MV-4-11 (cell line): ENCODE measurements at regions not wholly inside any gene's neighbourhood (a gene's known extent, or its start where the extent isn't known, plus 50 kb on each side); places are given as distances from the start of the nearest gene placed in this dataset.
"Not testable (repeated sequence)": the region's sequence is repeated elsewhere in the genome, so short reads cannot be mapped to it uniquely, and the experiment has no call there.

Experiments used
- DNase-seq: peaks from one replicate; lab custom pipeline; 2025; lab: John Stamatoyannopoulos, UW

DNA sequence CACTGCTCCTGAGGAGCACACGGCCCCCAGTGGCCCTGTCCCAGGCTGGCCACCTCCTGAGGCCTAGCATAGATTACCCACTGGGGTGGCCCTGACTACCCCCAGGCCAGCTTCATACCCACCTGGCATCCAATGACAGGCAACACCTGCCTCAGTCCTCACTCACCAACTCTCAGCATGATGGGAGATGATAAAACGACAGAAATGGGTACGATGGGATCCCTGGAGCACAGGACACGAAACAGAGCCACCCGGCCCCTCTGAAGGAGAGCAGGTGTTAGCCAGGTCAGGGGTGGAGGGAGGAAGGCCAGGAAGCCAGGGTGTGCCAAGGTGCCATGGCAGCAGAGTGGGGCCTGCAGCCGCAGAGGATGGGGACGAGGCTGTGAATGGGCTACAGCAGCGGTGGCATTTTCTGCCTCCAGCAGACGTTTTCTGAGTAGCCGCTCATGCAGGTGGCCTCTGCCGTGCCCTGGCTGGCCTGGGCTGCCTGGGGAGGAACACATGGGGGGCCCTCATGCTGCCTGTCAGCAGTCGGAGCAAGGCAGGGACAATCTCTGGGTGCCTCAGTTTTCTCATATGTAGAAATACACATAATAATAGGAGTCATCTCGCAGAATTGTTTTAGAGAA, 50.2 kb upstream of the FGF3 start:
- no peak for DNase-seq

DNA sequence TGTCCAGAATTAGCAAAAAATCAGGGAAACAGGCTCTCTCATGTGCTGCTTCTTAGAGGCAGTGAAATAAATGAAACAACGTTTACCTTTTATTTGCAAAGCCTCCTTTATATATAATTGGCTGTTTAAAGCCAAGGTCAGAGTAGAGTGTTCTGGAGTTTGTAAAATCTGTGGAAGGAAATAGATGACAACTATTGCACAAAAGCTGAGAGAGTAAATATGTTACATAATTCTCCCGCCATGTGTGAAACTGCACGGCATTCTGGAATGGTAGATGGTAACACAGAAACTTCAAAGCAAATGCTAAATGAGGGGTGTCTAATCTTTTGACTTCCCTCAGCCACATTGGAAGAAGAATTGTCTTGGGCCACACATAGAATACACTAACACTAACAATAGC, 51.5 kb upstream of the FGF3 start:
- DNase-seq = peak; percentile 30

DNA sequence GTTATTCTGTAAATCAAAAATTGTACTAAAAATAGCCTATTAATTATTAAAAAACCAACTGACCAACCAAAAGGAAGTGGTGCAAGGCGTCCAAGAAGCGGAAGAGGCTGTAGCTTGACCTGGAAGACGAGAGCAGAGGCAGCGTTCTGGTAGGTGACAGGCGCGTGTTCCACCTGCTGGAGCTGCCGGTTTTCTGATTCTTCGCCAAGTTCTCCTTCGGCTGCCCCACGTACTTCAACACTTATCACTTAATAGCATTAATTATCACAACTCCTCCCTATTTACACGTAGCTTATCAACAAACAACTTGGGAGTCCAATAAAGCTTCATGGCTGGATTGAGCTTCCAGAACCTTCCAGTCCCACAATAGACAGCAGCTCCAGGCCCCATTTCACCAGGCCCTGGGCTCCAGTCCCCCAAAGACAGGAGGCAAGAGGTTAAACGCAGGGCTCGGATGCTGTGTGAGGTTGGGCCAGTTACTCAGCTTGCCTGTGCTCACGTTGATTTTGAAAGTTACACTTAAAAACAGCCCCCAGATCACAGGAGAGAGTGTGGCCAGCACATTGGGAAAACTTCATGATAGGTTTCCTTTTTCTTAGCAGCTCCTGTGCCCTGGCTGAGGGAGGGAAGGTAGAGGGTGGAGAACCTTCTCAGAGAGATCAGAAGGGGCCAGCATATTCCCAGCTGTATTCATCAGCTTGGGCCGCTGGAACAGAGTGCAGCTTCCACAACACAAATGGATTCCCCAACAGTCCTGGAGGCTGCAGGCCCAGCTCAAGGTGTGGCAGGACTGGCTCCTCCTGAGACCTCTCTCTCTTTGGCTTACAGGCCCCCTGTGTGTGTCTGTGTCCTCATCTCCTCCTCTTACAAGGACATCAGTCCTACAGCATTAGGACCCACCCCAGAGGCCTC, 54.2 kb upstream of the FGF3 start:
- no peak for DNase-seq

DNA sequence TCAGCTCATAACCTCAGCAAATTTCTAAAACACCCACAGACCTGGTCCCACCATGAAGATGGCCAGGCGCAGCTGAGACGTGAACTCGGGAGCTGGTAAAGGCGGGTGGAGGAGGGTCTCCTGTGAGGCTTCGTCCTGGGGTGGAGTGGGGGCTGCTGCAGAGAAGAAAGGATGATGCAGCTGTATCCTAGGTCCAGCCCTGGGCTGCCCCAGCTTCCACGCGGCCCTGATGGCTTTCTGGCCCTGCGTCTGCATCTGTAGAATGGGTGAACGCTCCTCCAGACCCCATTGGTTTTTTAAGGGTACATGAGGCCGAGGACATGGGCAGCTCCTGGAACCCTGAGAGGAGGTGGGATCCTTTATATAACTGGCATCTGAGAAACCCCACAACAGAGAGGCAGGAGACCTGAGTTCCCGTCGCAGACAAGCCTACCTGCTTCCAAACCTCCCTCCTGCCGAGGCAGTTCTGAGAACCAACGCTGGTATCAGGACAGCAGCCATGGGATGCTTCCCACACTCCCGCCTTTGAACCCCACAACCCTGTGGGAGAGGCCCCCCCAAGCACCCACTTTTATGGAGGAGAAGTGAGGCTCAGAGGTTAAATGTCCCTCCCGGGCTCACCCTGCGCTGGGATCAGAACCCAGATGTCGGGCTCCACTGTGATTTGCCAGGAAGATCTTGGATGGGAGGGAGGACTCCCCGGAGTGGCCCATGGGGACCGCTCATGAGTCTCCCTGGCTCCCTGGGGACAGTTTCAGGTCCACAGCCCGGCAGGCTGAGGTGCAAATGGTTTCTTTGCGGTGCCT, 55.2 kb upstream of the FGF3 start:
- DNase-seq = no peak

DNA sequence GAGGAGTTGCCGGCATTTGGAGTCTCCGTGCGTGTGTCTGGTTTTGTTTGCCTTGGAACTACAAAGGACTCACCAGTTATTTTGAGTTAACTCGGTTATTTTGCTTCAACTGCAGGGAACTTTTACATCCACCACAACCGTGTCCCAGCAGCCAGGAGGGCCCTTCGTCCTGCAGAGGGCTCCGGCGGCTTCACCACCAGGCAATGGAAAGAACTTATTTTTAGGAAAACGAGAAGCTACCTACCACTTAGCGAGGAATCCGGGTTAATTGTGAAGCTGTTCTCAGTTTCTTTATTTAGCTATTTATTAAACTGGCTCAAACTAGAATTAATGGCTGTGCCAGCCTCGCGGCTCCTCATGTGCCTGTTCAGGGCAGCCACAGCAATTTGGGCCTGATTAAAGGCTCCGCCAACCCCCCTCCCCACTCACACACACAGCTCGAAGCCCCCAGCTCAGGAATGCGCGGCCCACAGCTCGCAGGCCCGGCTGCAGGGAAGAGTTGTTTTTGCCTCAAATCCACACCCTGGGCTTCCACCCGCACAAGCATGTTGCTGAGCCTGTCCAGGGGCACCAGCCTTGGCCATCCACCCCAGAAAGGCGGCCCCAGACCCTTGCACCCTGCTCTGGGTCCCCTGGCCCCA, 55.9 kb upstream of the FGF3 start:
- DNase-seq = no peak

DNA sequence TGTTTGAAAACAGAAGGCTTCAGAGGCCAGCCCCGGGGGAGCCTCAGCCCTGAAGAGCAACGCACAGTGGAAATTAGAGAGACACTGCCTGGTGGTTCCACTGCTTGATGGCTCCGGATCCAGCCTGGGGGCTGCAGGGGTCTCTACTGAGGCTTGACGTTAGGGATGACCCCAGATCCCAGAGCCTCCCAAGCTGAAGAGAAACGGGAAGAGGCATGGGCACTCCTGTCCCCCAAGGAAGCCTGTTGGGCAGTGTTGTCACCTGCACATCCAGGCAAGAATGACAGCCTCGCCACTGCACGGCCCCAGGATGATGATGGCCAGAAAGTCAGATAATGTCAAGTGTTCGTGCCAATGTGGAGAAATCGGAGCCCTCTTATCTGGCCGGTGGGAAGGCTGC, 56.8 kb upstream of the FGF3 start:
- DNase-seq = no peak

DNA sequence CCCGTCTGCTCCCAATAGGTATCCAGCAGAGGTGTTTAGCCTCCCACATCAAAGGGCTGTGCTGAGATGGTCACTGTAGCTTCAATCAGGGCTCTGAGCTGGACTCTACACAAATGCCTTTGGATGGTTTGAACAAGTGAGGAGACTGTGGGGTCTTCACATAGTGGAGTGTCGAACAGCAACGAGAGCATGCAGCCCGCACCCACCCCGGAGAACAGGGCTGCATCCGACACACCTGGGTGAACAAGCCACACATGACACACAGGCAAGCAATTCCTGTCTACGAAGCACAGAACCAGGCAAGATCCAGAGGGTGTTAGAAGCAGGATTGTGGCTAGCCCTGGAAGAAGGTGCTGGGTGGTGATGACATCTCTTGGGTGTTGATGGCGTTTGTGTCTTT, 58.0 kb upstream of the FGF3 start:
- DNase-seq = no peak

DNA sequence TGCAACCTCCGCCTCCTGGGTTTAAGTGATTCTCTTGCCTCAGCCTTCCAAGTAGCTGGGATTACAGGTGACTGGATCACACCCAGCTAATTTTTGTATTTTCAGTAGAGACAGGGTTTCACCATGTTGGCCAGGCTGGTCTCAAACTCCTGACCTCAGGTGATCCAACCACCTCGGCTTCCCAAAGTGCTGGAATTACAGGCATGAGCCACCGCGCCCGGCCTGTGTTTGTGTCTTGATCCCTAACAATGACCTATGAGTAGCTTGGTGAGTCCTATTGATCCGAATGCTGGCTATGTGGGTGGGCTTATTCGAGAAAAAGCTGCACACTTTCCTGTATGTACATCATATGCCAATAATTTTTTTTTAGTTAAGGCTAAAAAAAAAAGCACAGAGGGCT, 58.5 kb upstream of the FGF3 start:
- DNase-seq = not testable (repeated sequence)

DNA sequence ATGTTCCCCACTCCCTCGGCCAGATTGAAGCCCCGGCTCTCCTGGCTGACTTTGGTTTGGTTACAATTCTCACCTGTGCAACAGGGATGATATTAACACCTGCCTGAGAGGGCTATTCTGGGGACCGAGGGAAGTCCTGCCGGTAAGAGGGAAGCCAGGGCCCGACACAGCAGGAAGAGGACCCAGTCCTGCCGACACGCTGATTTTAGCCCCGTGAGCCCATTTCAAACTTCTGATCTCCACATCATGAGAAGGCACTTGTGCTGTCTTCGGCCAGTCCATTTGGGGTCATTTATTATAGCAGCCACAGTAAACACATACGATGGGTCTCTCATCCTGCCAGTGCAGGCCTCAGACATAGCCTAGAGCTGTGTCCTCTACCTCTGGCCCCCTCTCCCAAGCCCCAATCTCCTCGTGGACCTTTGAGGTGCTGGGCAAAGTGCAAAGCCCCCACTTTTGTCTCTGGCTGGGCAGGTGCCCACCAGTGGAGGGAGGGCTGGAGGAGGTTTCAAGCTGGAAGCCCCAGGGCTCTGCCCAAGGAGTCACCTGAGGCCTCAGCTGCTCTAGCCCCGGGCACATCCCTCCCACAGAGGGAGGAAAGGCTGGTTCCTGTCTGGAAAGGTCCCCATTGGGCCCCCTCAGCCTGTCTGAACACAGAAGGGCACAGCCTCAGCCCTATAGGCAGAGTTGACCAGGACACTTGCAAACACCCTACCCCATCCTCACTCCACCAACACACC, 59.1 kb upstream of the FGF3 start:
- DNase-seq = no peak

DNA sequence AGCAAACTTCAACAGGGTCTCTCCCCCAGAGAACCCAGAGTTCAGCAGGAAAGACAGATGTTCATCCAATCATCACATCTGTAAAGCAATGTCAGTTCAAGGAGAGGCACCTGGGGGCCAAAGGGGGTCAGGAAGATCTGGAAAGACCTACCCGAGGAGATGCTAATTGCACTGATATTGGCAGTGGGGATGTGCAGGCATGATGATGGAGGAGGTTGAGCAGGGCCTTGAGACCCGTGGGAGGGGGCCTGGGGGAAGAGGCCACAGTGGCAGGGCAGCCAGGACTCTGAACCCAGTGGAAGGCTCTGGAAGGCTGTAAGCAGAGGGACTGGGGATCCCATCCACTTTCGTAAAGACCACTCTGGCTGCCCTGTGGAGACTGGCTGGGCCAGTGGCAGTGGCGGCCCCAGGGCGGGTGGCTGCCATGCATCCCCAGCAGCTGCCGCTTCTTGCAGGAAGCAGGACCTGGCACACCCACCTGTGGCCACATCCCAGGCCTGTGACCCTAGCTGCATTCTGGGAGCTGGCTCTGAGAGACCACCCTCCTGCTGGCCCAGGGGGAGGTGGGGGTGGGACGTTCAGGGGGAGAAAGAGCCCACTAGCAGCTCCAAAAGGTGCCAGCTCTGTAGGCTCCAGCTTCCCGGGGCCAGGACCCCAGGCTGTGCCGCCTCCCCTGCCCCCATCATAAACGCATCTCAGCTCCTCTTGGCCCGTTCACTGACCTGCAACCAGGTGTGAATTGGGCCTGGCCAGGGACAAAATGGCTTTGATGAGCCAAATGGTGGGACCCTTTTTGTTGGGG, 59.9 kb upstream of the FGF3 start:
- DNase-seq = no peak

DNA sequence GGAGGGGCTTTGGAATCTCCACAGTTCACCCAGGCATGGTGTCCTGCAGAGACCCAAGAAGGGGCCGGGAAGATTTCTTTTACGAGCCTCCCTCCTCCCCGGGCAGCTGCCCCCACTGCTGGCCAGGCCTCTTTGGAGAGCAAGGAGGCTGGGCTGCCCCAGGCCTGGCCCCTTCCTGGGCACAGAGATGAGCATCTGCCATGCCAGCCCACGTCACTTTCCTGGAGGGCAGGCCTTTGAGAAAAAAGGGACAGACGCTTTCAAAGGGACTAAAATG, 60.5 kb upstream of the FGF3 start:
- DNase-seq = no peak

DNA sequence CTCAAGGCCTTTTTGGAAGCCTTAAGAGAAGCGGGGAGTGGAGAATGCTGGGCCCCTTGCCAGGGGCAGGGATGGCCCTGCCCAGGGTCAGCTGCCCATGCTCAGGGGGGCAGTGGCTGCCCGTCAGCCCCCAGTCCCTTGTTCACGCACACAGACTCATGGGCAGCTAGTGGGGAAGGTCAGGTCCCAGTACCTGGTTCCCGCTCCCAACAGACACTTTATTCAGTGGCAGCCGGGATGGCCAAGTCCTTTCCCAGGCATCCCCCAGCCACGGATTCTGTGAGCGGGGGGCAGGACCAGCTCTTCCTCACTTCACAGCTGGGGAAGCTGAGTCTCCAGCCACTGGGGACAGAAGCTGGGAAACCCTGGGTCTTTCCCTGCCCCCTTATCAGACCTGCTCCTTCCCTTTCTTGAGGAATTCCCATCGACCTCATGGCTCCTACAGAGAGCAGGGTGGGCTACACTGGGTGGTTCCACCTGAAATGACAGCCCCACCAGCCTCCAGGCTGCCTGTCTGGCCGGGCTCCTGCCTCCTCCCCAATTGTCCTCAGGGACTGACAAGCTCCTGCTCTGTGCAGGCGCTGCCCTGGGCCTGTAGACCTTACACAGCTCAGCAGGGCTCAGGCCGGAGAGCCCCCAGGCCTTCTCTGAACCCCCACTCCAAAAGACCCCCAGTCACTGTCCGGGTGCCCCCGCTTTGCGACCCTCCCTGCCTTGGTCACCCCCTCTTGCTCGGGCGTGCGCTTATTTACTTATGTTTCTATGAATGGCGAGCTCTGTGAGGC, 61.0 kb upstream of the FGF3 start:
- DNase-seq = no peak

DNA sequence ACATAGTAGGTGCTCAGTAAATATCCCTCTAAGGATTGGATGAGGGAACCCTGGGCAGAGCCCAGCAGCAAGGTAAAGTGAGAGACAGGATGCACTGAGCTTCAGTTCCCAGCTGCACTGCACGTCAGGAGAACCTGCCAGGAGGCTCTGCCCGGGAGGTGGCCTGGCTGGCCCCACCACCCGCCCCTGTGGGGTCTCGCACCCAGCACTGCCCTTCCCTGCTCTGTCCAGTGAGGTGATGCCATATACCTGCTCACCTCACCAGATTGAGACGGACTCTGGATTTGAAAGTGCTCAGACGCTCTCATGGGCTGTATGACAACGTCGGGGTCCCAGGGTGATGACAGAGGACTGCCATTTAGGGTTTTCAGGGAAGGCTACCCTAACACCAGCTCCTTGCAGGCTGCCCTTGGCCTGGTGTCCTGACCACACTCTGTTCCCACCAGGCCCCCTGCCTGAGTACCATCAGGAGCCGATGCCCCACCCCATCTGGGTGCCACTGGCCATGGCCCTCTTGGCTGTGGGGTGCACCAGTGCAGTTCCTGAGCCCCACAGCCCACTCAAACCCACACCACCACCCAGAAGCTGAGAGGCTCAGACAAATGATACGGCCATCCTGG, 61.7 kb upstream of the FGF3 start:
- no peak for DNase-seq

DNA sequence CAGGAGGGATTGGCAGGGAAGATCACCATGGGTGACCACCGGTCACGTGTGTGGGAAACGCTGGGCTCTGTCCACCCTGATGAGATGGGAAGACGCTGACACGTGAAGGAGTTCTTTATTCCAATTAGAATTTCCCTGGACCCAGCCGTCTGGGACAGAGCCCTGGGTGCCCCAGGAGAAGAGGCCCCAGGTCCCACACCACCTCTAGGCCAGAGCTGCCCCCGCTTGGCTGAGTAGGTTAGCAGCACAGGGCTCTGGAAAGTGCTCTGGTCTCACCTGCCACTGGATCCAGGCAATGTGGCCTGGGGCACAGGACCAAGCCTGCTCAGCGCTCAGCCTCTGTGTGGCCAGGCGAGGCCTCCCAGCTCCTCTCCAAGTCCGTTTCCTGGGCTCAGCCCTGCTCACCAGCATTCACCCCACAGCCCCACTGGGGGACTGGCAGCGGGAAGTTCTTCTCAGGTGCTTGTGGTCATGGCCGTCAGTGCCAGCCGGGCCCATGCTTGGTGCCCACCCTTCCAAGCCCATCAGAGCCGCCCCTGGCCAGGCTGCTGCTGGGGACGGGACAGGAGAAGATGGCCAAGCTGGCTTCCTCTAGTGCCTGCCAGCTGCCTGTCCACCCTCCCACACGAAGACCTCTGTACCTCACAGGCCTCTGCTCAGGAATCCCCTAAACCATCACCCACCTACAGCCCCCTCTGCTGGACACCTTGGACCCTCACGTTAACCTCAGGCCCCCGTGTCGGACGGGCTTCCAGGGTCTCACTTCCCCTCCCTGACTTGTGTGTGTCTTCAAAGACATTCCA, 62.5 kb upstream of the FGF3 start:
- no peak for DNase-seq

DNA sequence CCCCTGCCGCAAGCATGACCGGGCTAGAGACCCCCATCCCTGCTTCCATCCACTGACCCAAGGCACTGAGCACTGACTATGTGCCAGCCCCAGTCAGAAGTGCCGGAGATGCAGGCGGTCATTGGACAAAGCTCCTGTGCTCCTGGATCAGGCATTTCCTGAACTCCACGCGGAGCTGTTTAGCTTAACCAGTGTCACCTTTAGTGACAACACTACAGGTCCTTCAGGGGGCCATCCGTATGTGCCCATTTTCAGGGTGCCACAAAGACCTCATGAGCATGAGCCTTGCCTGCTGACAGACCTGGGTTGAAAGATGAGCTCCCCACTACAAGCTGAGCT, 63.0 kb upstream of the FGF3 start:
- DNase-seq = no peak

DNA sequence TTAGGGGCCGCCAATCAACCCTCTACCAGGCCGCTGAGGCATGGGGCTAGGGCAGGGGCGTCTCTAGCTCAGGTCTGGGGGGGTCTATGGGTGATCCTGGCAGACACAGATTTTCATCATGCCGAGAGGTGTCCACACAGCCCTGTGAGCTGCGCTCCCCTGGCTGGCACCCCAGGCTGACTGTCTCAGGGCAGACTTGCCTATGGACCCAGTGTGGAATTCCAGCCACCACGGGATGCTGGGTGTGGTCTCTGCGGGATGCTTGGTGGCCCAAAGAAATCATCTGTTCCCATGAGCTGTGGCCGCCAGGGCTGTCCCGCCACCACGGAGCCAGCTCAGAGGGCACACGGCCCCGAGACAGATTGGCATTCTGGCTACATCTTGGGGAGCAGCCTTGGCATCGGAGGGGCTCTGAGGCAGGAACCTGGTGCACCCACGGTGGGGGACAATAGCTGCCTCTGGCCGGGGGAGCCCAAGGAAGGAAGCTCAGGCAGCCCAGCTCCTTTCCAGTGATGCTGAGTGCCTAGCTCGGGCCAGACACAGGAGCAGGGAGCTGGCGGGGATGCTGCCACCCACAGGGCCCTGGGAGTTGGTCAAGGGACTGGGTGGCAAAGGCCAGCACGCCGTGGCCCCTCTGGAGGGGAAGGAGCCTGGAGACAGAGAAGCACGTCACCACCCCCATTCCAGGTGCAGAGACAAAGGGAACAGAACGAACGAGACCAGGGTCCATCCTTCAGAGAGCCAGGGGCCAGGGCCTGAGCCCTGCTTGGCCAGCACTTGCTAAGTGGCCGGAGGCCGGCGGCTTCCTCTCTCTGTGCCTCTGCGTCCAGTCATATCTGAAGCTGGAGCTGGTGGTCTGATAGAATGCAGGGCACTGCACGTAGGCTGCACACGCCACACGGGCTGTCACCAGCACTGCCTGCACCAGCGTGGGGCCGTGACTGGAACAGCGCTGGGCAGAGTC, 64.4 kb upstream of the FGF3 start:
- DNase-seq = no peak

DNA sequence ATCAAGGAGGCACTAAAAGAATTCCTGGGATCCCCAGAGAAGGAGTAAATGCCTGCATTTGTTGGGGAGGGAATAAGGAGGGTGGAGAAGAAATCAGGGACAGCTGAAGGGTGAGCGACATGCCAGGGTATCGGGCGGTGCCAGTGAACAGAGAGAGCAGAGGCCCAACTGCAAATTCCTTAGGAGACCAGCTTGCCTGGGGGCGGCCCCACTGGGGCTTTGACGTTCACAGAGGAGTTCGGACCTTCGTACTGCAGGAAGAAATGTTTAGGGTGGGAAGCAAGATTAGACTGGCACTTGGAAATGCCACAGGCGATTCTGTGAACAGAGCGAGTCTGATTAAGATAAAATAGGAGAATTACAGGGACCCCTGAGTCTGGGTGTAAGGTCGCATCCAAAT, 65.1 kb upstream of the FGF3 start:
- no peak for DNase-seq

DNA sequence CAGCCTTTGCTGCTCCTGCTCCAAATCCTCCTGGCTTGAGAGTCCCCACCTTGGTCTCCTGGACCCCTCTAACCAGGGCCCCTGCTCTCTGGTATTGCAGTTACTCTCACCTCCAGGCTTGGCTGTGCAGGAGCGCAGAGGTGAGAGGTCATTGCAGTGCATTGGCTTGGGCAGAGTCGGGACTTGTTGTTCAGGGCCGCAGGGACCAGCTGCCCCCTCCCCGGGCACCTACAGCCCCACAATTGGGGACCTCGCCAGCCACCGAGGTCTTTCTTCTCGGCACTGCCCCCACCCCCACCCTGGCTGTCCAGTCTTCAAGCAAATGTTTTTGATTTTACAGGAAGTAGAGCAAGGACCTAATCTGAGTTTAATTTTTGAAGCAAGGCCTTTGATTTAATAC, 65.5 kb upstream of the FGF3 start:
- no peak for DNase-seq
